ENCODE measurements at regions not wholly inside any gene's neighbourhood (a gene's known extent, or its start where the extent isn't known, plus 50 kb on each side); places are given as distances from the start of the nearest gene placed in this dataset.

DNA sequence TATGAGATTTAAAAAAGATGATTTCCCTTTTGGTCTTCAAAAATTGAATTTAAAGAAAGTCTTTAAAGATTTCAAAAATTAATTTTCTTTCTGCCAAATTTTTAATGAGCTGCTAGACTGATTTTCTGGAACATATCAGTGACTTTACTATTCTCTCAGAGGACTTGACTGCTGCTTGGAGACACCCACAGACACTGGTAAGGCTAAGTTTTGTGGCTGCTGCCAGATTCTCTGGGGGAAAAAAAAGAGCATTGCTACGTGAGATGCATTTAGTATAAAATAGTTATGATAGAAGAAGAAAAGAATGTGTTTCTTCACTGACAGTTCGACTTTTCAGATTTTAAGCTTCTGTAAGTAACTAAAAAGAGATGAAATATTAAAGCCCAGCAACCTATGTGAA is 193.3 kb upstream of the GRIN3A start:
- TF ChIP-seq, protein P1, sequence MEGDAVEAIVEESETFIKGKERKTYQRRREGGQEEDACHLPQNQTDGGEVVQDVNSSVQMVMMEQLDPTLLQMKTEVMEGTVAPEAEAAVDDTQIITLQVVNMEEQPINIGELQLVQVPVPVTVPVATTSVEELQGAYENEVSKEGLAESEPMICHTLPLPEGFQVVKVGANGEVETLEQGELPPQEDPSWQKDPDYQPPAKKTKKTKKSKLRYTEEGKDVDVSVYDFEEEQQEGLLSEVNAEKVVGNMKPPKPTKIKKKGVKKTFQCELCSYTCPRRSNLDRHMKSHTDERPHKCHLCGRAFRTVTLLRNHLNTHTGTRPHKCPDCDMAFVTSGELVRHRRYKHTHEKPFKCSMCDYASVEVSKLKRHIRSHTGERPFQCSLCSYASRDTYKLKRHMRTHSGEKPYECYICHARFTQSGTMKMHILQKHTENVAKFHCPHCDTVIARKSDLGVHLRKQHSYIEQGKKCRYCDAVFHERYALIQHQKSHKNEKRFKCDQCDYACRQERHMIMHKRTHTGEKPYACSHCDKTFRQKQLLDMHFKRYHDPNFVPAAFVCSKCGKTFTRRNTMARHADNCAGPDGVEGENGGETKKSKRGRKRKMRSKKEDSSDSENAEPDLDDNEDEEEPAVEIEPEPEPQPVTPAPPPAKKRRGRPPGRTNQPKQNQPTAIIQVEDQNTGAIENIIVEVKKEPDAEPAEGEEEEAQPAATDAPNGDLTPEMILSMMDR (IDR thresholded peaks at IDR 0.05; ENCODE audit: low read length) = no peak
- TF ChIP-seq EZH2 (optimal IDR thresholded peaks at IDR 0.05; ENCODE audit: low read depth, low read length) = no peak
